ENCODE measurements at regions not wholly inside any gene's neighbourhood (a gene's known extent, or its start where the extent isn't known, plus 50 kb on each side); places are given as distances from the start of the nearest gene placed in this dataset.

- no peak for TF ChIP-seq EZH2phosphoT487 (IDR thresholded peaks at IDR 0.05; ENCODE audit: insufficient read depth, low read depth)
- TF ChIP-seq EZH2 (IDR thresholded peaks at IDR 0.05; ENCODE audit: insufficient read depth, poor library complexity, severe bottlenecking): no peak
Observed at GRCh38 chr7:115252461-115252860, 330.6 kb downstream of the MDFIC start.

All from GM23248 (cell line).